Smooth muscle cell (in vitro differentiated cells): ENCODE measurements at regions not wholly inside any gene's neighbourhood (a gene's known extent, or its start where the extent isn't known, plus 50 kb on each side); places are given as distances from the start of the nearest gene placed in this dataset.

ENCODE experiments used
- DNase-seq: peaks from one replicate; lab custom pipeline; 2025; ENCODE audit not compliant: unreplicated experiment; lab: John Stamatoyannopoulos, UW
- H2AFZ ChIP-seq: fragments of 200-600 bp; sonication (generic); 2 replicates; pipeline ENCODE4 v1.6.0; 2016; ENCODE audit warnings: antibody characterized with exemption, low read depth, mild to moderate bottlenecking
- H3F3A ChIP-seq: fragments of 200-600 bp; sonication (generic); 2 replicates; pipeline ENCODE4 v1.6.0; 2017; ENCODE audit warnings: antibody characterized with exemption, low read depth
- H3K27ac ChIP-seq: fragments of 200-600 bp; sonication (generic); 2 replicates; pipeline ENCODE4 v1.5.1; 2016; ENCODE audit warnings: low read depth, mild to moderate bottlenecking
- H3K27me3 ChIP-seq: fragments of 200-600 bp; sonication (generic); 2 replicates; pipeline ENCODE4 v1.6.1; 2016; ENCODE audit warnings: low read depth, mild to moderate bottlenecking
- H3K36me3 ChIP-seq: fragments of 200-600 bp; sonication (generic); 2 replicates; pipeline ENCODE4 v1.5.1; 2016; ENCODE audit warnings: low read depth
- H3K4me1 ChIP-seq: fragments of 200-600 bp; sonication (generic); 2 replicates; pipeline ENCODE4 v1.5.1; 2016; ENCODE audit warnings: low read depth
- H3K4me2 ChIP-seq: fragments of 200-600 bp; sonication (generic); 2 replicates; pipeline ENCODE4 v1.6.0; 2016; ENCODE audit warnings: mild to moderate bottlenecking
- H3K4me3 ChIP-seq: fragments of 200-600 bp; sonication (generic); 2 replicates; pipeline ENCODE4 v1.5.1; 2016; ENCODE audit warnings: mild to moderate bottlenecking
- H3K79me2 ChIP-seq: fragments of 200-600 bp; sonication (generic); 2 replicates; pipeline ENCODE4 v1.6.0; 2016; ENCODE audit warnings: low read depth, mild to moderate bottlenecking
- H3K9ac ChIP-seq: fragments of 200-600 bp; sonication (generic); 2 replicates; pipeline ENCODE4 v1.6.0; 2016; ENCODE audit warnings: low read depth
- H3K9me3 ChIP-seq: fragments of 200-600 bp; sonication (generic); replicated peaks from 2 replicates; pipeline ENCODE4 v1.5.1; 2016; ENCODE audit warnings: low read depth
- H4K20me1 ChIP-seq: fragments of 200-600 bp; sonication (generic); 2 replicates; pipeline ENCODE4 v1.6.0; 2016; ENCODE audit warnings: low read depth
- CTCF ChIP-seq: fragments of 200-600 bp; sonication (generic); IDR thresholded peaks from 2 replicates; pipeline ENCODE4 v1.5.1; 2017; ENCODE audit warnings: borderline replicate concordance, mild to moderate bottlenecking, antibody characterized with exemption; ENCODE audit not compliant: insufficient read depth, poor library complexity, severe bottlenecking
- WGBS: methylation state at CpG from one replicate; pipeline ENCODE4 v1.1.7; 2016; ENCODE audit warnings: low lambda C conversion rate; 5-methylcytosine and 5-hydroxymethylcytosine counted together

- no peak overlapping the region for H3K4me3 ChIP-seq
- no peaks in the 10 kb centered on the region for H3K36me3 ChIP-seq
- no peaks in the 10 kb centered on the region for H4K20me1 ChIP-seq
- H3K27me3 ChIP-seq, result no peaks in the 10 kb centered on the region
- H3K4me2 ChIP-seq, result no peak overlapping the region
- no peaks in the 10 kb centered on the region for H3K4me1 ChIP-seq
- 45% methylated on average over 1 of the region's 1 CpG for WGBS
- H3K9me3 ChIP-seq, result no peaks in the 10 kb centered on the region
- no peak for TF ChIP-seq CTCF
- no peaks in the 10 kb centered on the region for H3K79me2 ChIP-seq
- no peak for DNase-seq
- H3K27ac ChIP-seq, result no peak overlapping the region
- H3F3A ChIP-seq, result no peaks in the 10 kb centered on the region
- H2AFZ ChIP-seq, result no peak overlapping the region
- no peak overlapping the region for H3K9ac ChIP-seq
Measured at GRCh38 chr18:60082790-60083189, 183.0 kb downstream of the PMAIP1 start.

GRCh38 chr18:60082282-60082681, 182.5 kb downstream of the PMAIP1 start:
- DNase-seq, result no peak
- Histone ChIP-seq H3K27me3 (no peaks in the 10 kb centered on the region), H2AFZ (no peak overlapping the region), H3K36me3 (no peaks in the 10 kb centered on the region), H3K9ac (no peak overlapping the region), H3K9me3 (no peaks in the 10 kb centered on the region), H3K79me2 (no peaks in the 10 kb centered on the region), H3K27ac (no peak overlapping the region), H3K4me2 (no peak overlapping the region), H3K4me1 (no peaks in the 10 kb centered on the region), H3F3A (no peaks in the 10 kb centered on the region), H4K20me1 (no peaks in the 10 kb centered on the region), H3K4me3 (no peak overlapping the region)
- TF ChIP-seq CTCF, result no peak
- 85% methylated on average over 2 of the region's 2 CpGs for WGBS

- Histone ChIP-seq H3K27me3 (no peaks in the 10 kb centered on the region), H3K27ac (no peak overlapping the region), H3K9me3 (no peaks in the 10 kb centered on the region), H3K79me2 (no peaks in the 10 kb centered on the region), H3K9ac (no peak overlapping the region), H3K4me1 (no peaks in the 10 kb centered on the region), H3K4me2 (no peak overlapping the region), H3F3A (no peaks in the 10 kb centered on the region), H2AFZ (no peak overlapping the region), H3K36me3 (no peaks in the 10 kb centered on the region), H3K4me3 (no peak overlapping the region), H4K20me1 (no peaks in the 10 kb centered on the region)
- TF ChIP-seq CTCF, result no peak
- WGBS, result 91% methylated on average over 3 of the region's 3 CpGs
- no peak for DNase-seq
Measured at GRCh38 chr18:60075477-60075876, 175.7 kb downstream of the PMAIP1 start.

- H2AFZ ChIP-seq, result no peak overlapping the region
- no peaks in the 10 kb centered on the region for H3K27me3 ChIP-seq
- H3K9ac ChIP-seq, result no peak overlapping the region
- no peaks in the 10 kb centered on the region for H3K36me3 ChIP-seq
- no peak for TF ChIP-seq CTCF
- peaks cover 5% of the 10 kb centered on the region for H3K4me1 ChIP-seq
- no peaks in the 10 kb centered on the region for H4K20me1 ChIP-seq
- DNase-seq, result no peak
- H3K4me3 ChIP-seq, result no peak overlapping the region
- H3K79me2 ChIP-seq, result no peaks in the 10 kb centered on the region
- no peak overlapping the region for H3K4me2 ChIP-seq
- 49% methylated on average over 3 of the region's 3 CpGs for WGBS
- H3K9me3 ChIP-seq, result no peaks in the 10 kb centered on the region
- H3K27ac ChIP-seq, result no peak overlapping the region
- no peaks in the 10 kb centered on the region for H3F3A ChIP-seq
Measured at GRCh38 chr18:60070631-60071030, 170.8 kb downstream of the PMAIP1 start.
